Adrenal gland (tissue), 5 donors: ENCODE measurements at regions not wholly inside any gene's neighbourhood (a gene's known extent, or its start where the extent isn't known, plus 50 kb on each side); places are given as distances from the start of the nearest gene placed in this dataset.

ENCODE experiments used
- POLR2A ChIP-seq, 2 donors: fragments of 450-650 bp; IDR thresholded peaks; one replicate each; pipeline ENCODE4 v1.6.1; 2017; ENCODE audit warnings: antibody characterized with exemption in 2 of 2, mild to moderate bottlenecking in 2 of 2, moderate library complexity in 1 of 2
- TF ChIP-seq, protein P1 (sequence below), 6 experiments: fragments of 450-650 bp in 4 of 6; fragments of 200-600 bp in 2 of 6; sonication (generic) in 1 of 6; IDR thresholded peaks; 1 replicate in 5 of 6; 2 replicates in 1 of 6; pipeline versions ENCODE4 v1.5.1 to v1.8.0; 2016 to 2021; ENCODE audit warnings: antibody characterized with exemption in 6 of 6, mild to moderate bottlenecking in 2 of 6, moderate library complexity in 1 of 6
- donor health status: DM: no; HTN: no; CAD: no.

DNA sequence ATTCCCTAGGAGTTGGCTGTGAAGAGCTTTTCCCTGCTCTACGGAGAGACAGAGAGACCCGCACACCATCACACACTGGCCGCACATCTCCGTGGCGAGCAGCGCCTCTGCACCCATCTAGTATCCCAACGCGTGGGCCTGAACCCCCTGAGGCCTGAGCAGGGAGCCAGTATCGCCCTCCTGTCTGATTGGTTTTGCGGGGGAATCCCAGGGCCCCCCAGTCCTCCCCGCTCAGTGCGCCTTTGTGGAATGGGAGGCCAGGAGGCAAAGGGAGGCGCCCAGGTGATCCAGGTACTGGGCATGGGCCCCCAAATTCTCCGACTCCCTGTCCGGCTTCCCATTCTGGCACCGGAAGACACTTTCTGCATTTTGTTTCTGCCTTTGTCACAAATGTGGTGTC, 344.3 kb downstream of the GLRX3 start:
- TF ChIP-seq, protein P1, sequence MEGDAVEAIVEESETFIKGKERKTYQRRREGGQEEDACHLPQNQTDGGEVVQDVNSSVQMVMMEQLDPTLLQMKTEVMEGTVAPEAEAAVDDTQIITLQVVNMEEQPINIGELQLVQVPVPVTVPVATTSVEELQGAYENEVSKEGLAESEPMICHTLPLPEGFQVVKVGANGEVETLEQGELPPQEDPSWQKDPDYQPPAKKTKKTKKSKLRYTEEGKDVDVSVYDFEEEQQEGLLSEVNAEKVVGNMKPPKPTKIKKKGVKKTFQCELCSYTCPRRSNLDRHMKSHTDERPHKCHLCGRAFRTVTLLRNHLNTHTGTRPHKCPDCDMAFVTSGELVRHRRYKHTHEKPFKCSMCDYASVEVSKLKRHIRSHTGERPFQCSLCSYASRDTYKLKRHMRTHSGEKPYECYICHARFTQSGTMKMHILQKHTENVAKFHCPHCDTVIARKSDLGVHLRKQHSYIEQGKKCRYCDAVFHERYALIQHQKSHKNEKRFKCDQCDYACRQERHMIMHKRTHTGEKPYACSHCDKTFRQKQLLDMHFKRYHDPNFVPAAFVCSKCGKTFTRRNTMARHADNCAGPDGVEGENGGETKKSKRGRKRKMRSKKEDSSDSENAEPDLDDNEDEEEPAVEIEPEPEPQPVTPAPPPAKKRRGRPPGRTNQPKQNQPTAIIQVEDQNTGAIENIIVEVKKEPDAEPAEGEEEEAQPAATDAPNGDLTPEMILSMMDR (IDR thresholded peaks at IDR 0.05) = no peak
- TF ChIP-seq POLR2A (IDR thresholded peaks at IDR 0.05) = no peak
